SK-N-SH (cell line): ENCODE measurements at regions not wholly inside any gene's neighbourhood (a gene's known extent, or its start where the extent isn't known, plus 50 kb on each side); places are given as distances from the start of the nearest gene placed in this dataset.

ENCODE experiments used
- CTCF ChIA-PET: fragments of 300-600, 350-600 bp; formaldehyde crosslinking; extraction: SDS; loops from one replicate; lab custom pipeline; 2021; lab: Yijun Ruan, JAX
- POLR2A ChIA-PET: fragments of 350-600 bp; sonication (Branson Sonifier 250); formaldehyde crosslinking; extraction: SDS; loops from one replicate; lab custom pipeline; 2020; ENCODE audit warnings: antibody characterized with exemption, inconsistent platforms; lab: Yijun Ruan, JAX
- DNase-seq: peaks from one replicate; pipeline ENCODE4 v3.0.0; 2012
- H2AFZ ChIP-seq: fragments of 200-600 bp; sonication (generic); 2 replicates; pipeline ENCODE4 v1.8.1; 2016; ENCODE audit warnings: antibody characterized with exemption, mild to moderate bottlenecking, low read depth
- H3F3A ChIP-seq: fragments of 200-600 bp; sonication (generic); replicated peaks from 2 replicates; pipeline ENCODE3; 2016; ENCODE audit warnings: antibody characterized with exemption, mild to moderate bottlenecking; ENCODE audit not compliant: insufficient read depth
- H3K27ac ChIP-seq, 2 experiments: fragments of 200-500 bp in 1 of 2; fragments of 200-600 bp in 1 of 2; sonication (Bioruptor generic) in 1 of 2; sonication (generic), shearing (Covaris generic) in 1 of 2; 2 replicates each; pipeline versions ENCODE4 v1.5.1 to v1.6.1; 2014 to 2016; ENCODE audit warnings: low read depth in 2 of 2, inconsistent platforms in 1 of 2, low read length in 1 of 2, mild to moderate bottlenecking in 1 of 2, mixed read lengths in 1 of 2
- H3K27me3 ChIP-seq: fragments of 200-600 bp; sonication (generic), shearing (Covaris generic); 2 replicates; pipeline ENCODE4 v1.6.1; 2016; ENCODE audit warnings: mixed run types; ENCODE audit not compliant: insufficient read depth
- H3K36me3 ChIP-seq, 2 experiments: fragments of 200-500 bp in 1 of 2; fragments of 200-600 bp in 1 of 2; sonication (Bioruptor generic) in 1 of 2; sonication (generic) in 1 of 2; replicated peaks in 1 of 2; 2 replicates each; pipeline versions ENCODE3 to v1.5.1; 2014 to 2016; ENCODE audit warnings: low read length in 1 of 2, mild to moderate bottlenecking in 1 of 2; ENCODE audit not compliant: insufficient read depth in 2 of 2, control insufficient read depth in 1 of 2
- H3K4me1 ChIP-seq, 2 experiments: fragments of 200-500 bp in 1 of 2; fragments of 200-600 bp in 1 of 2; sonication (Bioruptor generic) in 1 of 2; sonication (generic), shearing (Covaris generic) in 1 of 2; 2 replicates each; pipeline versions ENCODE4 v1.5.1 to v1.6.1; 2014 to 2016; ENCODE audit warnings: low read depth in 1 of 2, low read length in 1 of 2, mixed run types in 1 of 2; ENCODE audit not compliant: insufficient read depth in 2 of 2, control insufficient read depth in 1 of 2
- H3K4me2 ChIP-seq: fragments of 200-600 bp; sonication (generic), shearing (Covaris generic); 2 replicates; pipeline ENCODE4 v1.6.1; 2017; ENCODE audit warnings: mixed run types
- H3K4me3 ChIP-seq, 2 experiments: fragments of 200-500 bp in 1 of 2; fragments of 200-600 bp in 1 of 2; sonication (Bioruptor generic) in 1 of 2; sonication (generic), shearing (Covaris generic) in 1 of 2; 2 replicates each; pipeline versions ENCODE4 v1.5.1 to v1.8.1; 2014 to 2016; ENCODE audit warnings: low read depth in 2 of 2, inconsistent platforms in 1 of 2, low read length in 1 of 2, mild to moderate bottlenecking in 1 of 2, mixed read lengths in 1 of 2, moderate library complexity in 1 of 2
- H3K79me2 ChIP-seq: fragments of 200-600 bp; sonication (generic); 2 replicates; pipeline ENCODE4 v1.8.1; 2017; ENCODE audit warnings: mild to moderate bottlenecking; ENCODE audit not compliant: insufficient read depth
- H3K9ac ChIP-seq: fragments of 200-600 bp; sonication (generic); 2 replicates; pipeline ENCODE4 v1.6.1; 2017; ENCODE audit warnings: mixed run types
- H3K9me2 ChIP-seq: fragments of 200-600 bp; sonication (generic); 2 replicates; pipeline ENCODE4 v1.6.1; 2017; ENCODE audit warnings: mixed run types
- H3K9me3 ChIP-seq: fragments of 200-600 bp; sonication (generic); 2 replicates; pipeline ENCODE4 v1.6.1; 2017; ENCODE audit warnings: mixed run types, mild to moderate bottlenecking, moderate library complexity
- H4K20me1 ChIP-seq: fragments of 200-600 bp; sonication (generic); 2 replicates; pipeline ENCODE4 v1.6.1; 2017; ENCODE audit warnings: mild to moderate bottlenecking, mixed run types; ENCODE audit not compliant: insufficient read depth
- EP300 ChIP-seq, 2 experiments: IDR thresholded peaks; 2 replicates each; pipeline versions ENCODE4 v1.4.0 to v1.6.1; 2012; ENCODE audit warnings: borderline replicate concordance in 1 of 2, low read depth in 1 of 2, low read length in 1 of 2
- FOXM1 ChIP-seq: IDR thresholded peaks from 2 replicates; pipeline ENCODE4 v1.4.0; 2012; ENCODE audit warnings: low read depth, mild to moderate bottlenecking
- JUND ChIP-seq: IDR thresholded peaks from 2 replicates; pipeline ENCODE4 v1.4.0; 2012
- MXI1 ChIP-seq: IDR thresholded peaks from 2 replicates; pipeline ENCODE4 v1.6.1; 2012; ENCODE audit warnings: mild to moderate bottlenecking, low read depth, low read length, improper control_type of control experiment
- NFIC ChIP-seq: IDR thresholded peaks from 2 replicates; pipeline ENCODE4 v1.4.0; 2012; ENCODE audit warnings: borderline replicate concordance
- POLR2AphosphoS5 ChIP-seq: IDR thresholded peaks from 2 replicates; pipeline ENCODE4 v1.6.1; 2012; ENCODE audit warnings: low read depth, low read length
- RFX5 ChIP-seq: IDR thresholded peaks from 2 replicates; pipeline ENCODE4 v1.6.1; 2012; ENCODE audit warnings: mild to moderate bottlenecking, improper control_type of control experiment, low read length
- SIN3A ChIP-seq: IDR thresholded peaks from 2 replicates; pipeline ENCODE4 v1.6.1; 2012; ENCODE audit warnings: low read depth, mild to moderate bottlenecking, low read length, moderate library complexity, borderline replicate concordance
- TAF1 ChIP-seq: IDR thresholded peaks from 2 replicates; pipeline ENCODE4 v1.6.1; 2012; ENCODE audit warnings: low read depth, mild to moderate bottlenecking, low read length, moderate library complexity, borderline replicate concordance
- TCF12 ChIP-seq: IDR thresholded peaks from 2 replicates; pipeline ENCODE4 v1.4.0; 2012
- WGBS: methylation state at CpG from one replicate; pipeline ENCODE4 v1.1.6; 2017; ENCODE audit warnings: low lambda C conversion rate; 5-methylcytosine and 5-hydroxymethylcytosine counted together
- TF ChIP-seq, protein P1 (sequence below): IDR thresholded peaks from 2 replicates; pipeline ENCODE4 v1.4.0; 2012; ENCODE audit warnings: low read depth, borderline replicate concordance
- TF ChIP-seq, protein P2 (sequence below): IDR thresholded peaks from 2 replicates; pipeline ENCODE4 v1.4.0; 2012; ENCODE audit warnings: low read depth
- TF ChIP-seq, protein P3 (sequence below): fragments of 150-350 bp; IDR thresholded peaks from 2 replicates; pipeline ENCODE4 v1.6.1; 2017; ENCODE audit warnings: antibody characterized with exemption, low read length, low read depth, borderline replicate concordance
- TF ChIP-seq, protein P4 (sequence below): IDR thresholded peaks from 2 replicates; pipeline ENCODE4 v1.6.1; 2012; ENCODE audit warnings: mild to moderate bottlenecking, low read depth, low read length, moderate library complexity

DNA sequence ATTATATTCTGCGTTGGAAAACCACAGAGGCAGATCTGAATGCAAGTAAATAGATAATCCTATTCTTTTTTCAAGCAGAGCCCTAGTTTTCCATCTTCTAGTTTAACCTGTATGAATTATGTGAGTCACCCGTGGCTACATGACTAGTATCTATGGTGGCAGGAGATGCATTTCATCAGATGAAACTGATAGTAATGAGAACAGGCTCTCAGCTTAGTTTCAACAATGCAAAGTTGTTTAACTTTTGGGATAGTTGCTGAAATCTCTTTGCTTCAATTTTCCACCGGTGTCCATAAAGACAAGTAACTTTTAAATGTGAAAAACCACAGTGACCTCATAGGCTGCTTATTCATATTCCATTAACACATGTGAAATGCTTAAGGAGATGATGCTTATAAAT is 1317.4 kb upstream of the TENM3 start (continued):
- TF ChIP-seq, protein P1, sequence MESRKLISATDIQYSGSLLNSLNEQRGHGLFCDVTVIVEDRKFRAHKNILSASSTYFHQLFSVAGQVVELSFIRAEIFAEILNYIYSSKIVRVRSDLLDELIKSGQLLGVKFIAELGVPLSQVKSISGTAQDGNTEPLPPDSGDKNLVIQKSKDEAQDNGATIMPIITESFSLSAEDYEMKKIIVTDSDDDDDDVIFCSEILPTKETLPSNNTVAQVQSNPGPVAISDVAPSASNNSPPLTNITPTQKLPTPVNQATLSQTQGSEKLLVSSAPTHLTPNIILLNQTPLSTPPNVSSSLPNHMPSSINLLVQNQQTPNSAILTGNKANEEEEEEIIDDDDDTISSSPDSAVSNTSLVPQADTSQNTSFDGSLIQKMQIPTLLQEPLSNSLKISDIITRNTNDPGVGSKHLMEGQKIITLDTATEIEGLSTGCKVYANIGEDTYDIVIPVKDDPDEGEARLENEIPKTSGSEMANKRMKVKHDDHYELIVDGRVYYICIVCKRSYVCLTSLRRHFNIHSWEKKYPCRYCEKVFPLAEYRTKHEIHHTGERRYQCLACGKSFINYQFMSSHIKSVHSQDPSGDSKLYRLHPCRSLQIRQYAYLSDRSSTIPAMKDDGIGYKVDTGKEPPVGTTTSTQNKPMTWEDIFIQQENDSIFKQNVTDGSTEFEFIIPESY: no peak
- TF ChIP-seq, protein P2, sequence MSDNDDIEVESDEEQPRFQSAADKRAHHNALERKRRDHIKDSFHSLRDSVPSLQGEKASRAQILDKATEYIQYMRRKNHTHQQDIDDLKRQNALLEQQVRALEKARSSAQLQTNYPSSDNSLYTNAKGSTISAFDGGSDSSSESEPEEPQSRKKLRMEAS: no peak
- TF ChIP-seq POLR2AphosphoS5 (no peak), MXI1 (no peak), TCF12 (no peak)
- TF ChIP-seq, protein P3, sequence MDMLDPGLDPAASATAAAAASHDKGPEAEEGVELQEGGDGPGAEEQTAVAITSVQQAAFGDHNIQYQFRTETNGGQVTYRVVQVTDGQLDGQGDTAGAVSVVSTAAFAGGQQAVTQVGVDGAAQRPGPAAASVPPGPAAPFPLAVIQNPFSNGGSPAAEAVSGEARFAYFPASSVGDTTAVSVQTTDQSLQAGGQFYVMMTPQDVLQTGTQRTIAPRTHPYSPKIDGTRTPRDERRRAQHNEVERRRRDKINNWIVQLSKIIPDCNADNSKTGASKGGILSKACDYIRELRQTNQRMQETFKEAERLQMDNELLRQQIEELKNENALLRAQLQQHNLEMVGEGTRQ: no peak

DNA sequence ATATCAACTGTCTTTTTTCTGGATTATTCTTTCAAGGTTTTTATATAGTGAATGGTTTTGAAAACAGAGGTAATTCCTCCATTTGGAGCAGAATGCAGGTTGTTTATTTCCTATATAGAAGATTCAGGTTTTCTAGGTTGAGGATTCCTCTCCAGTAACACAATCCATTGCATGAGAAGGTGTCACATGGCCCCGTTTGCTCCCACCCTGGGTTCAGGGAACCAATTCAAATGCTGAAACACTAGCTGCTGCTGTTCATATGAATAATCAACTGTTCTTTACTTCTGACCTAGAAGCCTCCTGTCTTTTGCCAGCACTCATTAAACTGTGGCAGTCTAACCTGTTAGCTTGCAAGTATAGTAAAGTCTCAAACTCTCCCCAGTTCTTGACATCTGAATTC is 1316.9 kb upstream of the TENM3 start:
- H3K79me2 ChIP-seq: no peaks in the 10 kb centered on the region
- no peak overlapping the region for H3K9ac ChIP-seq
- no peak overlapping the region for H3K4me3 ChIP-seq
- H2AFZ ChIP-seq: no peak overlapping the region
- ChIA-PET POLR2A (no interaction called here), CTCF (interaction anchor here (1.4 kb wide), 1 partner anchor 16 kb away, joined by 4 read pairs; no protein-coding TSS in a partner anchor)
- H3K36me3 ChIP-seq: no peaks in the 10 kb centered on the region
- H3K9me2 ChIP-seq: no peaks in the 10 kb centered on the region
- no peak for DNase-seq
- 24% methylated on average over 1 of the region's 1 CpG for WGBS
- H3K4me1 ChIP-seq: no peaks in the 10 kb centered on the region
- H3K27me3 ChIP-seq: no peaks in the 10 kb centered on the region
- no peak overlapping the region for H3K4me2 ChIP-seq
- TF ChIP-seq MXI1 (no peak), RFX5 (no peak), SIN3A (no peak)
- H3K9me3 ChIP-seq: no peaks in the 10 kb centered on the region
- no peaks in the 10 kb centered on the region for H3F3A ChIP-seq
- H3K27ac ChIP-seq: no peak overlapping the region
- no peaks in the 10 kb centered on the region for H4K20me1 ChIP-seq

DNA sequence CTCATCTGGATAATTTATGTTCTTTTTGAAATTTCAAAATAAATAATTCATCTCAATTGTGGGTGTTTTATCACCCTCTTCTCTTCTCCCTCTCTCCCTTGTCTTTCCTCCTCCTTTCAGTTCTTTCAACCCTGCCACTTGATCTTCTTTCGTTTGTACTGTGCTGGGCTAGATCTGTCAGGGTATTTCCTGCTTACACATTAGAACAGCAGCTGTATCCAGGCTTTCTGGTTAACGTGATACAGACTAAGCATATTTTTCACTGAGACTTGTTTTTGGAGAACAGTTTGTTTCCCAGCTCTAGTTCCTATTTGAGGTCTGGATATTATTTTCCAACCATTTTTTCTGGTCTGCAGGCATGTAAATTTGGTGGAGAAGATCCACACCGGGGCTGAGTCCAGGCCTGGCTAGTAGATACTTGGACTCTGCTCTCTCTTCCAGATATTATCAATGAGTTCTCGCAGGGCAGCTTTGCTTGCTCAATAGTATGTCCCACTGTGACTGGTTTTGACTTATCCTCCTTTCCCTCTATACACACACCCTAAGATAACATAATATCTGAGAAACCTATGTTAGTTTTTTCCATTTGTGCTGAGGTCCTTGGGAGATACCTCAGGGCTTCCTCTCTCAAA is 1310.7 kb upstream of the TENM3 start:
- Histone ChIP-seq H3K9ac (no peak overlapping the region), H3K9me3 (no peaks in the 10 kb centered on the region), H2AFZ (no peak overlapping the region), H3K4me2 (no peak overlapping the region), H3F3A (no peaks in the 10 kb centered on the region), H3K9me2 (no peaks in the 10 kb centered on the region), H3K4me1 (no peaks in the 10 kb centered on the region; a peak in 1 of 4 replicates), H3K4me3 (no peak overlapping the region), H3K27ac (no peak overlapping the region), H3K27me3 (no peaks in the 10 kb centered on the region), H3K79me2 (no peaks in the 10 kb centered on the region), H4K20me1 (no peaks in the 10 kb centered on the region), H3K36me3 (no peaks in the 10 kb centered on the region)
- ChIA-PET CTCF (interaction anchor here (1.1 kb wide), 1 partner anchor 104 kb away, joined by 3 read pairs; no protein-coding TSS in a partner anchor), POLR2A (no interaction called here)
- DNase-seq: no peak
- 28% methylated on average over 4 of the region's 4 CpGs for WGBS
- TF ChIP-seq NFIC: no peak
- no peak for TF ChIP-seq RFX5
- TF ChIP-seq FOXM1: no peak
- no peak for TF ChIP-seq TAF1
- no peak for TF ChIP-seq EP300 (IDR thresholded peaks at IDR 0.05; ENCODE audit: borderline replicate concordance in 1 of 2, low read depth in 1 of 2, low read length in 1 of 2)
- TF ChIP-seq MXI1: no peak
- TF ChIP-seq JUND: no peak
- TF ChIP-seq, protein P1: no peak
- TF ChIP-seq, protein P4, sequence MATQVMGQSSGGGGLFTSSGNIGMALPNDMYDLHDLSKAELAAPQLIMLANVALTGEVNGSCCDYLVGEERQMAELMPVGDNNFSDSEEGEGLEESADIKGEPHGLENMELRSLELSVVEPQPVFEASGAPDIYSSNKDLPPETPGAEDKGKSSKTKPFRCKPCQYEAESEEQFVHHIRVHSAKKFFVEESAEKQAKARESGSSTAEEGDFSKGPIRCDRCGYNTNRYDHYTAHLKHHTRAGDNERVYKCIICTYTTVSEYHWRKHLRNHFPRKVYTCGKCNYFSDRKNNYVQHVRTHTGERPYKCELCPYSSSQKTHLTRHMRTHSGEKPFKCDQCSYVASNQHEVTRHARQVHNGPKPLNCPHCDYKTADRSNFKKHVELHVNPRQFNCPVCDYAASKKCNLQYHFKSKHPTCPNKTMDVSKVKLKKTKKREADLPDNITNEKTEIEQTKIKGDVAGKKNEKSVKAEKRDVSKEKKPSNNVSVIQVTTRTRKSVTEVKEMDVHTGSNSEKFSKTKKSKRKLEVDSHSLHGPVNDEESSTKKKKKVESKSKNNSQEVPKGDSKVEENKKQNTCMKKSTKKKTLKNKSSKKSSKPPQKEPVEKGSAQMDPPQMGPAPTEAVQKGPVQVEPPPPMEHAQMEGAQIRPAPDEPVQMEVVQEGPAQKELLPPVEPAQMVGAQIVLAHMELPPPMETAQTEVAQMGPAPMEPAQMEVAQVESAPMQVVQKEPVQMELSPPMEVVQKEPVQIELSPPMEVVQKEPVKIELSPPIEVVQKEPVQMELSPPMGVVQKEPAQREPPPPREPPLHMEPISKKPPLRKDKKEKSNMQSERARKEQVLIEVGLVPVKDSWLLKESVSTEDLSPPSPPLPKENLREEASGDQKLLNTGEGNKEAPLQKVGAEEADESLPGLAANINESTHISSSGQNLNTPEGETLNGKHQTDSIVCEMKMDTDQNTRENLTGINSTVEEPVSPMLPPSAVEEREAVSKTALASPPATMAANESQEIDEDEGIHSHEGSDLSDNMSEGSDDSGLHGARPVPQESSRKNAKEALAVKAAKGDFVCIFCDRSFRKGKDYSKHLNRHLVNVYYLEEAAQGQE: no peak
- TF ChIP-seq TCF12: no peak
